Natural killer cell (primary cell): ENCODE measurements at regions not wholly inside any gene's neighbourhood (a gene's known extent, or its start where the extent isn't known, plus 50 kb on each side); places are given as distances from the start of the nearest gene placed in this dataset.

Experiments
- ATAC-seq, 3 donors: fragments of 150-1000 bp in 2 of 3; fragments of 200-7000 bp in 1 of 3; cut with Tn5 transposase; 1 replicate in 1 of 3; 2 replicates in 2 of 3; pipeline ENCODE4 v1.10.0; 2021; ENCODE audit warnings: mild to moderate bottlenecking in 2 of 3, moderate library complexity in 2 of 3
- DNase-seq, 2 donors: peaks; one replicate each; pipeline versions ENCODE4 v3.0.0 to v3.0.0-alpha.2; 2013 to 2021; ENCODE audit warnings: mixed read lengths in 1 of 2
- H3K27ac ChIP-seq: one replicate; pipeline ENCODE4 v1.5.1; 2013; ENCODE audit warnings: mild to moderate bottlenecking, low read length
- H3K27me3 ChIP-seq: one replicate; pipeline ENCODE4 v1.6.1; 2013; ENCODE audit warnings: low read length; ENCODE audit not compliant: control insufficient read depth, insufficient read depth
- H3K36me3 ChIP-seq: one replicate; pipeline ENCODE4 v1.6.1; 2013; ENCODE audit warnings: low read length; ENCODE audit not compliant: control insufficient read depth, insufficient read depth
- H3K4me1 ChIP-seq: one replicate; pipeline ENCODE4 v1.6.1; 2013; ENCODE audit warnings: low read length; ENCODE audit not compliant: control insufficient read depth, insufficient read depth
- H3K4me3 ChIP-seq: one replicate; pipeline ENCODE4 v1.5.1; 2013; ENCODE audit warnings: low read length
- H3K9me3 ChIP-seq: one replicate; pipeline ENCODE4 v1.6.1; 2013; ENCODE audit warnings: low read length; ENCODE audit not compliant: control insufficient read depth, insufficient read depth
- H3K27ac Mint-ChIP-seq, 2 donors: one replicate each; pipeline ENCODE4 v1.8.0; 2022; ENCODE audit warnings: mild to moderate bottlenecking in 2 of 2, mixed read lengths in 2 of 2, moderate library complexity in 1 of 2
- H3K27me3 Mint-ChIP-seq, 2 donors: one replicate each; pipeline ENCODE4 v1.8.0; 2022; ENCODE audit warnings: low read depth in 2 of 2, mixed read lengths in 2 of 2
- H3K36me3 Mint-ChIP-seq: one replicate; pipeline ENCODE4 v1.8.0; 2022; ENCODE audit warnings: mixed read lengths
- H3K4me1 Mint-ChIP-seq, 2 donors: one replicate each; pipeline ENCODE4 v1.8.0; 2022; ENCODE audit warnings: mixed read lengths in 2 of 2
- H3K4me3 Mint-ChIP-seq: one replicate; pipeline ENCODE4 v1.8.0; 2022; ENCODE audit warnings: mild to moderate bottlenecking, moderate library complexity, mixed read lengths
- H3K9me3 Mint-ChIP-seq, 2 donors: one replicate each; pipeline ENCODE4 v1.8.0; 2022; ENCODE audit warnings: mixed read lengths in 2 of 2
- WGBS: methylation state at CpG from one replicate; pipeline ENCODE4 v1.1.7; 2013; ENCODE audit warnings: missing lambda C conversion rate; ENCODE audit not compliant: insufficient coverage; 5-methylcytosine and 5-hydroxymethylcytosine counted together
- intact Hi-C: fragments of 100-400 bp; cut with micrococcal nuclease; formaldehyde crosslinking; loops from one replicate; pipeline ENCODE4 v1.14.2; 2022
- TF ChIP-seq, protein P1 (sequence below): fragments of 200-600 bp; IDR thresholded peaks from one replicate; pipeline ENCODE4 v1.8.0; 2022; ENCODE audit warnings: antibody characterized with exemption

DNA sequence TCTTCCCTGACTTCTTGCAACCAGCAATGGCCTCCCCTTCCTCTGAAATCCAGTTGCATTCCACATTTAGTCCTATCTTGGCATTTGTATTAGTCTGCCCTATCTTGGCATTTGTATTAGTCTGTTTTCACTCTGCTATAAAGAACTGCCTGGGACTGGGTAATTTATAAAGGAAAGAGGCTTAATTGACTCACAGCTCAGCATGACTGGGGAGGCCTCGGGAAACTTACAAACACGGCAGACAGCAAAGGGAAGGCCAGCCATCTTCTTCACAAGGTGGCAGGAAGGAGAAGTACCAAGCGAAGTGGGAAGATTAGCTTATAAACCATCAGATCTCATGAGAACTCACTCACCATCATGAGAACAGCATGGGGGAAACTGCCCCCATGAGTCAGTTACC is 234.5 kb upstream of the COPS8 start:
- no peak overlapping the region for H3K27ac ChIP-seq
- no peaks in the 10 kb centered on the region for H3K9me3 ChIP-seq
- ATAC-seq (no peak), DNase-seq (no peak)
- H3K4me3 ChIP-seq: no peak overlapping the region
- no peaks in the 10 kb centered on the region for H3K27me3 ChIP-seq
- Mint-ChIP-seq H3K36me3 (no peaks in the 10 kb centered on the region), H3K27me3 (peaks cover 7 to 14% of the 10 kb centered on the region in 2 donors), H3K9me3 (no peaks in the 10 kb centered on the region), H3K4me3 (no peak overlapping the region), H3K27ac (no peak overlapping the region), H3K4me1 (no peaks in the 10 kb centered on the region)
- TF ChIP-seq, protein P1, sequence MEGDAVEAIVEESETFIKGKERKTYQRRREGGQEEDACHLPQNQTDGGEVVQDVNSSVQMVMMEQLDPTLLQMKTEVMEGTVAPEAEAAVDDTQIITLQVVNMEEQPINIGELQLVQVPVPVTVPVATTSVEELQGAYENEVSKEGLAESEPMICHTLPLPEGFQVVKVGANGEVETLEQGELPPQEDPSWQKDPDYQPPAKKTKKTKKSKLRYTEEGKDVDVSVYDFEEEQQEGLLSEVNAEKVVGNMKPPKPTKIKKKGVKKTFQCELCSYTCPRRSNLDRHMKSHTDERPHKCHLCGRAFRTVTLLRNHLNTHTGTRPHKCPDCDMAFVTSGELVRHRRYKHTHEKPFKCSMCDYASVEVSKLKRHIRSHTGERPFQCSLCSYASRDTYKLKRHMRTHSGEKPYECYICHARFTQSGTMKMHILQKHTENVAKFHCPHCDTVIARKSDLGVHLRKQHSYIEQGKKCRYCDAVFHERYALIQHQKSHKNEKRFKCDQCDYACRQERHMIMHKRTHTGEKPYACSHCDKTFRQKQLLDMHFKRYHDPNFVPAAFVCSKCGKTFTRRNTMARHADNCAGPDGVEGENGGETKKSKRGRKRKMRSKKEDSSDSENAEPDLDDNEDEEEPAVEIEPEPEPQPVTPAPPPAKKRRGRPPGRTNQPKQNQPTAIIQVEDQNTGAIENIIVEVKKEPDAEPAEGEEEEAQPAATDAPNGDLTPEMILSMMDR: no peak
- no peaks in the 10 kb centered on the region for H3K4me1 ChIP-seq
- WGBS: 66% methylated on average over 2 of the region's 3 CpGs
- H3K36me3 ChIP-seq: no peaks in the 10 kb centered on the region
- intact Hi-C loops: no loop called here

DNA sequence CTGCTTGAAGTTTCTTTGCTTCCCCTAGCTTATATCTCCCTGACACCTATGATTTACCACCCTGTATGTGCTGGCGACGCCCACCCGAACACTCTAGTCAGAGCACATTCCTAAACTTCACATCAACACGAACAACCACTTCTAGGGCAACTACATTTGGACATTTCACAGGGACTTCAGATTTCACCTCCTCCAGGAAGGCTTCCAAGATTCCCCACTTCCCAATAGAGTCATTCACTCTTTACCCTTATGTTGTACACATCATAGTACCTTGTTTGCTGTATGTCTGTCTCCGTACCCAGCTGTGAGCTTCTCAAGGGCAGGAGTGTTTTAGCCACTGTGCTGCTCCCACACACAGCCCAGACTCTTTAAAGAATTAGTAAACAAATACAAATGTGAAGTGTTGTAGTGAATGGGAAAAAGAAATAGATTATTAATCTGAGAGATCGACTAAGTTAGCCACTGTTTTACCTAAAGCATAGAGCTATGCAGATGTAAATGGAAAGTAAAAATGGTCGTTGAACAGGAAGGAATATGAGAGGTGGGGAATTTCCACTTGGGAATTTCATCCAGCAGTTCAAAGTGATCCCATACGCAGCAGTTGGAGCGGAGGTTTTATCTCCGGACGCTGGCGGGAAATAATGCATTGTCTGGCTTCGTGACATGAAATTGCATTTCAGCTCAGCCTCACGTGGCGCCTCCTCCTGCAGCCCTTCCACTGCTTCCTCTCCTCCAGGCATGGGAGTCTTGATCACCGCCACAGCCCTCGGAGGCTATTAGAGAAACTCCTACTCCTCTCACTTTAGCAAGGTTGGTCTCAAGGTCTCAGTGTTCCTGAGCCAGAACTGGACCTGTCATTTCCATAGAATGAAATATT is 233.4 kb upstream of the COPS8 start:
- ATAC-seq (no peak), DNase-seq (no peak)
- H3K4me3 ChIP-seq: no peak overlapping the region
- H3K36me3 ChIP-seq: no peaks in the 10 kb centered on the region
- H3K9me3 Mint-ChIP-seq: no peaks in the 10 kb centered on the region
- peaks cover 7 to 14% of the 10 kb centered on the region in 2 donors for H3K27me3 Mint-ChIP-seq
- WGBS: 89% methylated on average over 17 of the region's 17 CpGs
- H3K27me3 ChIP-seq: no peaks in the 10 kb centered on the region
- no peak overlapping the region for H3K27ac ChIP-seq
- no peaks in the 10 kb centered on the region for H3K36me3 Mint-ChIP-seq
- TF ChIP-seq, protein P1: no peak
- intact Hi-C loops: no loop called here
- H3K4me1 Mint-ChIP-seq: no peaks in the 10 kb centered on the region
- H3K9me3 ChIP-seq: no peaks in the 10 kb centered on the region
- no peaks in the 10 kb centered on the region for H3K4me1 ChIP-seq
- H3K4me3 Mint-ChIP-seq: no peak overlapping the region
- no peak overlapping the region for H3K27ac Mint-ChIP-seq

DNA sequence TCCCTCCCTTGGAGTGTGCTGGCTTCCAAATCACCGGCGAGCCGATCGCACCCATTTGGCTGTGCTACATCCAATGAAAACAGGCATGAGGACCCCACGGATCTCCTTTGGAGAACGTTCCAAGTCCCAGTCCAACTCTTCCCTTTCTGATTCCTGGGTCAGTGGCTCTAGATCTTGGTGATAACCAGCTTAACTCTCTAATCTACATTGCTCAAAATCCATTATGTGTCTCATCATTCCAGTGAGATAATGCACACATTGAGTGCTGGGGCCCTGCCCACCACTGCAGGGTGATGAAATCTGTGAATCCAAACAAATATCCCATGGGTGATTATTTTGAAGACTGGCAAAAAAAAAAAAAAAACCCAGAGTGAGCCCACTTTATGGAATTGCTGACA is 232.7 kb upstream of the COPS8 start:
- H3K4me1 Mint-ChIP-seq: no peaks in the 10 kb centered on the region
- no peak overlapping the region for H3K4me3 Mint-ChIP-seq
- intact Hi-C loops: no loop called here
- H3K9me3 Mint-ChIP-seq: no peaks in the 10 kb centered on the region
- Histone ChIP-seq H3K27me3 (no peaks in the 10 kb centered on the region), H3K4me1 (no peaks in the 10 kb centered on the region), H3K27ac (no peak overlapping the region), H3K9me3 (no peaks in the 10 kb centered on the region), H3K36me3 (no peaks in the 10 kb centered on the region), H3K4me3 (no peak overlapping the region)
- peaks cover 7 to 14% of the 10 kb centered on the region in 2 donors for H3K27me3 Mint-ChIP-seq
- ATAC-seq (no peak), DNase-seq (no peak)
- 91% methylated on average over 6 of the region's 6 CpGs for WGBS
- TF ChIP-seq, protein P1: no peak
- H3K36me3 Mint-ChIP-seq: no peaks in the 10 kb centered on the region
- no peak overlapping the region for H3K27ac Mint-ChIP-seq

DNA sequence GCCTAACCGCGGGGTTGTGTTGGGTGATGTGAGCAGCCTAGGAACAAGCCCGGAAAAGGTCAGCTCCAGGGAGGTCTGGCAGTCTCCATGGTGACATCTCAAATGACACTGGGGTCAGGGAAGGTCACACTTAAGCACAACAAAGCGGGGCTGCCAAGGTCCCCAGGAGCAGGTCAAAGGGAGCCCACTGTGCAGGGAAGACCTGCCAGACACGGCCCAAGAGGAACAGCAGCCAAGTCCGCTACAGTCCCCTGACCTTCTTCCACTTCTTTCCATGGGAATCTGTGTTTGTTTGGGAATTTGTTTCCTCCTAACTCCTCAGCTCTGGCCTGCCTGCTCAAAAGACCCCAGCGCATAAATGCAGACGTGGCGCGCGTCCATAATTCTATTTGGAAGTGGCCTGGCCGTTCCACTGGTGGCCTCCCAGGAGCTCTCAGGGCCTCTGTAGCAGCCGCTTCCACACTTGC is 232.1 kb upstream of the COPS8 start:
- H3K36me3 ChIP-seq: no peaks in the 10 kb centered on the region
- no peaks in the 10 kb centered on the region for H3K9me3 Mint-ChIP-seq
- H3K27me3 ChIP-seq: no peaks in the 10 kb centered on the region
- no peaks in the 10 kb centered on the region for H3K9me3 ChIP-seq
- H3K27ac ChIP-seq: no peak overlapping the region
- H3K36me3 Mint-ChIP-seq: no peaks in the 10 kb centered on the region
- DNase-seq (no peak), ATAC-seq (no peak)
- WGBS: 93% methylated on average over 13 of the region's 13 CpGs
- no peak overlapping the region for H3K4me3 Mint-ChIP-seq
- no peaks in the 10 kb centered on the region for H3K4me1 ChIP-seq
- H3K4me1 Mint-ChIP-seq: no peaks in the 10 kb centered on the region
- H3K27me3 Mint-ChIP-seq: peaks cover 4 to 9% of the 10 kb centered on the region in 2 donors
- intact Hi-C loops: no loop called here
- H3K27ac Mint-ChIP-seq: no peak overlapping the region
- H3K4me3 ChIP-seq: no peak overlapping the region
- TF ChIP-seq, protein P1: no peak
